SK-N-SH treated with all-trans-retinoic acid at 6 μM for 48 hours (cell line): ENCODE measurements at regions not wholly inside any gene's neighbourhood (a gene's known extent, or its start where the extent isn't known, plus 50 kb on each side); places are given as distances from the start of the nearest gene placed in this dataset.

Experiments
- BACH2 ChIP-seq: fragments of 250-450 bp; sonication (Bioruptor Pico); IDR thresholded peaks from 2 replicates; pipeline ENCODE4 v1.9.0; 2021; ENCODE audit warnings: mild to moderate bottlenecking, borderline replicate concordance
- PATZ1 ChIP-seq: fragments of 250-450 bp; sonication (Bioruptor Pico); IDR thresholded peaks from 2 replicates; pipeline ENCODE4 v1.8.0; 2020; ENCODE audit warnings: mild to moderate bottlenecking, moderate library complexity, borderline replicate concordance

- TF ChIP-seq PATZ1 (CRISPR knock-in tag): no peak
- TF ChIP-seq BACH2: no peak
Observed at GRCh38 chr9:107870927-107871680, 381.5 kb upstream of the KLF4 start.
